Stimulated activated naive B cell treated with anti-CD40 and anti-IgM and Interleukin-4, amounts not matched to agents 10 μg/mL and 1 μg/mL and 100 μg/mL, for 72 hours (primary cell): ENCODE measurements at regions not wholly inside any gene's neighbourhood (a gene's known extent, or its start where the extent isn't known, plus 50 kb on each side); places are given as distances from the start of the nearest gene placed in this dataset.
"Not testable (repeated sequence)": the region's sequence is repeated elsewhere in the genome, so short reads cannot be mapped to it uniquely, and the experiment has no call there.

Experiments used
- ATAC-seq, 2 donors: fragments of 150-1000 bp; cut with Tn5 transposase; replicated peaks; 2 replicates each; pipeline ENCODE4 v1.10.0; 2021; ENCODE audit warnings: moderate library complexity in 1 of 2
- DNase-seq: peaks from one replicate; pipeline ENCODE4 v3.0.0; 2021
- H3K27ac Mint-ChIP-seq: one replicate; pipeline ENCODE4 v1.8.0; 2022; ENCODE audit warnings: mild to moderate bottlenecking, mixed read lengths
- H3K27me3 Mint-ChIP-seq, 2 donors: one replicate each; pipeline ENCODE4 v1.8.0; 2022; ENCODE audit warnings: mixed read lengths in 2 of 2
- H3K36me3 Mint-ChIP-seq, 2 donors: one replicate each; pipeline ENCODE4 v1.8.0; 2022; ENCODE audit warnings: mixed read lengths in 2 of 2, mild to moderate bottlenecking in 1 of 2
- H3K4me1 Mint-ChIP-seq, 2 donors: one replicate each; pipeline ENCODE4 v1.8.0; 2022; ENCODE audit warnings: mixed read lengths in 2 of 2, mild to moderate bottlenecking in 1 of 2
- H3K4me3 Mint-ChIP-seq, 2 donors: one replicate each; pipeline ENCODE4 v1.8.0; 2022; ENCODE audit warnings: mild to moderate bottlenecking in 2 of 2, mixed read lengths in 2 of 2, moderate library complexity in 1 of 2
- H3K9me3 Mint-ChIP-seq, 2 donors: one replicate each; pipeline ENCODE4 v1.8.0; 2022; ENCODE audit warnings: mixed read lengths in 2 of 2, mild to moderate bottlenecking in 1 of 2

DNA sequence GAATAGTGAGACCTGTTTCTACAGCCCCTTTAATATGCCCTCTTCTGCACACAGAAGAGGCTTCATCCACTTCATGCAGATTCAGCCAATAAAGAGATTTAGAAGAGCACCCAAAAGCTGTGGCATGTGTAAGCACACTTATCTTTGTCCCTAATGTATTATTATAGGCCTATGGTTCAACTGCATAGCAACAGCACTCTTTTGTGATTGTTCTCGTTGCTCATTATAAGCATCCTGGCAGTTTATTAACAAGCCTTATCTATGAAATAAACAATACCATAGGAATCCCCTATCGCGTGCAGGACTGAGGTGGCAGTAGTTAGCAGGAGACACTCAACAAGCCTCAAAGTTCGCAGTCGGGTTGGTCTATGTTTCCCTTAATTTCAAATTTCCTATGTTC is 138.5 kb upstream of the BEND6 start:
- no peak for DNase-seq
- H3K27me3 Mint-ChIP-seq = no peaks in the 10 kb centered on the region
- no peaks in the 10 kb centered on the region for H3K9me3 Mint-ChIP-seq
- no peak for ATAC-seq
- no peaks in the 10 kb centered on the region for H3K4me1 Mint-ChIP-seq
- H3K36me3 Mint-ChIP-seq = no peaks in the 10 kb centered on the region
- H3K4me3 Mint-ChIP-seq = no peak overlapping the region
- no peak overlapping the region for H3K27ac Mint-ChIP-seq

- H3K27ac Mint-ChIP-seq = no peak overlapping the region
- H3K27me3 Mint-ChIP-seq = no peaks in the 10 kb centered on the region
- no peaks in the 10 kb centered on the region for H3K36me3 Mint-ChIP-seq
- H3K9me3 Mint-ChIP-seq = no peaks in the 10 kb centered on the region
- no peaks in the 10 kb centered on the region for H3K4me1 Mint-ChIP-seq
- DNase-seq (no peak), ATAC-seq (no peak)
- no peak overlapping the region for H3K4me3 Mint-ChIP-seq
Observed at GRCh38 chr6:56815436-56815835, 139.5 kb upstream of the BEND6 start.

DNA sequence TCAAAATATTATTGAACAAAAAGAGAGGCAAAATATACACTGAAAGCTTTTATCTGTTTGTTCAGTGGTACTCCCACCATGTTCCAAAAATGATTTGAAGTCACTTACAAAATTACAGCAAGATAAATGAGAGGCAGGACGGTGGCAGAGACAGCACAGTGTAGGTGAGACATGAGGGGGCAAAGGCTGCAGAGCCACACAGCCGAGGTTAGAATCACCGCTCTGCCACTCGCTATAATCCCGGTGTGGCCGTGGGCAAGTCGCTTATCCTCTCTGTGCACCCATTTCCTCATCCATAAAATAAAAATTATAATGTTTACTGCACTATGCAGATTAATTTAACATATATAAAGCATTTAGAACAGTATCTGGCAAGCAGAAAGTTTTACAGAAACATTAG is 140.1 kb upstream of the BEND6 start:
- no peak for ATAC-seq
- H3K4me3 Mint-ChIP-seq = no peak overlapping the region
- no peaks in the 10 kb centered on the region for H3K27me3 Mint-ChIP-seq
- no peak overlapping the region for H3K27ac Mint-ChIP-seq
- no peaks in the 10 kb centered on the region for H3K4me1 Mint-ChIP-seq
- no peak for DNase-seq
- H3K36me3 Mint-ChIP-seq = no peaks in the 10 kb centered on the region
- no peaks in the 10 kb centered on the region for H3K9me3 Mint-ChIP-seq

DNA sequence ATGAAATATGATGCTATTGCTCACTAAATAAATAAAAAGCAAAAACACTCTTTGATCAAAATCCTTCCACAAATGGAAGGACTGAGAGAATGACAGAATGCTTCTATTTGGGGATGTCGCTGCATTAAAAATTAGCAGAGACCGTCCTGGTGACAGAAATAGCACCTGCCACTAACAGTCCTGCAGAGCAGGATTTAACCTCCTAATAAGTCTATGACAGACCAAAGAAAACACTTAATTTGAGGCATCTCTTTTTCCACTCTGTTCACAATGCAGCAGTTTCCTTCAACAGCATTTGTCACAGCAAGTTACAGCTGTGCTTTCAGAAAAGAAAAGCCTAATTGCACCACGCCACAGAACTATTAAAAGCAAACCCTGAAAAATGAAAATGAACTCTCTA is 140.6 kb upstream of the BEND6 start:
- H3K36me3 Mint-ChIP-seq = no peaks in the 10 kb centered on the region

GRCh38 chr6:56812851-56813250 is 142.1 kb upstream of the BEND6 start:
- H3K4me3 Mint-ChIP-seq = not testable (repeated sequence)

More for the DNA sequence above, 140.6 kb upstream of the BEND6 start:
- DNase-seq = no peak
- Mint-ChIP-seq H3K9me3 (no peaks in the 10 kb centered on the region), H3K27me3 (no peaks in the 10 kb centered on the region), H3K27ac (no peak overlapping the region), H3K4me1 (no peaks in the 10 kb centered on the region), H3K4me3 (no peak overlapping the region)
- no peak for ATAC-seq

GRCh38 chr6:56808871-56809359 is 146.0 kb upstream of the BEND6 start:
- H3K27ac Mint-ChIP-seq = no peak overlapping the region

More at GRCh38 chr6:56812851-56813250, 142.1 kb upstream of the BEND6 start:
- not testable (repeated sequence) for H3K27ac Mint-ChIP-seq, ATAC-seq, H3K27me3 Mint-ChIP-seq, H3K4me1 Mint-ChIP-seq, H3K9me3 Mint-ChIP-seq, DNase-seq, H3K36me3 Mint-ChIP-seq

GRCh38 chr6:56807989-56808337 is 146.9 kb upstream of the BEND6 start:
- Mint-ChIP-seq H3K9me3 (no peaks in the 10 kb centered on the region), H3K4me1 (no peaks in the 10 kb centered on the region), H3K27me3 (no peaks in the 10 kb centered on the region), H3K4me3 (no peak overlapping the region), H3K27ac (no peak overlapping the region), H3K36me3 (no peaks in the 10 kb centered on the region)
- ATAC-seq (no peak), DNase-seq (no peak)

More at GRCh38 chr6:56808871-56809359, 146.0 kb upstream of the BEND6 start:
- Mint-ChIP-seq H3K27me3 (no peaks in the 10 kb centered on the region), H3K9me3 (no peaks in the 10 kb centered on the region), H3K36me3 (no peaks in the 10 kb centered on the region), H3K4me3 (no peak overlapping the region), H3K4me1 (no peaks in the 10 kb centered on the region)
- ATAC-seq (no peak), DNase-seq (no peak)

- Mint-ChIP-seq H3K9me3 (no peaks in the 10 kb centered on the region), H3K4me3 (no peak overlapping the region), H3K4me1 (no peaks in the 10 kb centered on the region), H3K36me3 (no peaks in the 10 kb centered on the region), H3K27me3 (no peaks in the 10 kb centered on the region), H3K27ac (no peak overlapping the region)
- ATAC-seq (no peak), DNase-seq (no peak)
Observed at GRCh38 chr6:56807326-56807988, 147.4 kb upstream of the BEND6 start.

- no peaks in the 10 kb centered on the region for H3K4me1 Mint-ChIP-seq
- H3K36me3 Mint-ChIP-seq = no peaks in the 10 kb centered on the region
- DNase-seq (no peak), ATAC-seq (no peak)
- H3K27me3 Mint-ChIP-seq = no peaks in the 10 kb centered on the region
- no peak overlapping the region for H3K4me3 Mint-ChIP-seq
- no peak overlapping the region for H3K27ac Mint-ChIP-seq
- no peaks in the 10 kb centered on the region for H3K9me3 Mint-ChIP-seq
Observed at GRCh38 chr6:56806368-56806767, 148.5 kb upstream of the BEND6 start.

GRCh38 chr6:56804996-56805395 is 149.9 kb upstream of the BEND6 start:
- H3K27ac Mint-ChIP-seq = no peak overlapping the region
- H3K36me3 Mint-ChIP-seq = no peaks in the 10 kb centered on the region
- DNase-seq (no peak), ATAC-seq (no peak)
- no peak overlapping the region for H3K4me3 Mint-ChIP-seq
- no peaks in the 10 kb centered on the region for H3K9me3 Mint-ChIP-seq
- H3K4me1 Mint-ChIP-seq = no peaks in the 10 kb centered on the region
- H3K27me3 Mint-ChIP-seq = no peaks in the 10 kb centered on the region

DNA sequence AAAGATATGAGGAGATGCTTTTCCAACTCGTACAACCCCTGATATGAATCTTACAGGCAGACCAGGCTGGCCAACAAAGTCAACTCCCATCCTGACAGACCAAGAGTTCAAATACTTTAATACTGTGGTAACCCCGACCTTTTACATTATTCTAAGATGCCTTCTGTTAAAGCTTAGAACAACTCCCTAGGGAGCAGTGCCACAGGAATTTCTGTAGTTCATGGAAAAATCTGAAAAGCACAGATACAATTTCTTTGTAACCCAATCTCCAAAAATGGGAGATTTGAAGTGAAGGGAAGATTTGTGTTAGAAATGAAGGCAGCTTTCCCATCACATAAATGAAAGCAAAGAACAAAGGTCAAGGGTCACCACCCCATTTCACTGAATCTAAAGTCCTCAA is 151.3 kb upstream of the BEND6 start:
- Mint-ChIP-seq H3K27ac (no peak overlapping the region), H3K4me3 (no peak overlapping the region), H3K9me3 (no peaks in the 10 kb centered on the region), H3K36me3 (no peaks in the 10 kb centered on the region), H3K27me3 (no peaks in the 10 kb centered on the region), H3K4me1 (no peaks in the 10 kb centered on the region)
- no peak for ATAC-seq
- no peak for DNase-seq

DNA sequence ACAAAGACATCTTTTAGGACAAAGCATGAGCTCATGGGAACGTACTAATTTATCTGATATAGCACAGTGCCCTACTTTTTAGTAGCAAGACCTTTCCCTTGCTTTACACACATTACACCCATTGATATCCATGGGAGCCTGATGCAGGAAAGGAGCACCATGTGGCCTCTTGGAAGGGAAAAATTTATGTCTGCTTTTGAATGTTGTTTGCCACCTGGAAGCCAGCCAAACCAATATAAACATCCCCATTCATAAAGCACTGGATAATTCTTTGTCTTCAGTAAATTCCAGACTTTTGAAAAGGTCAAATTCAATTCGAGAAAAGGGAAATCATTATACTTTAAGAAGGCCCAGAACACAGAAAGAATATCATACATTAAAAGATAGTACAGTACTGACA is 152.3 kb upstream of the BEND6 start:
- ATAC-seq (no peak), DNase-seq (no peak)
- Mint-ChIP-seq H3K27ac (no peak overlapping the region), H3K36me3 (no peaks in the 10 kb centered on the region), H3K27me3 (no peaks in the 10 kb centered on the region), H3K9me3 (no peaks in the 10 kb centered on the region), H3K4me1 (no peaks in the 10 kb centered on the region), H3K4me3 (no peak overlapping the region)

DNA sequence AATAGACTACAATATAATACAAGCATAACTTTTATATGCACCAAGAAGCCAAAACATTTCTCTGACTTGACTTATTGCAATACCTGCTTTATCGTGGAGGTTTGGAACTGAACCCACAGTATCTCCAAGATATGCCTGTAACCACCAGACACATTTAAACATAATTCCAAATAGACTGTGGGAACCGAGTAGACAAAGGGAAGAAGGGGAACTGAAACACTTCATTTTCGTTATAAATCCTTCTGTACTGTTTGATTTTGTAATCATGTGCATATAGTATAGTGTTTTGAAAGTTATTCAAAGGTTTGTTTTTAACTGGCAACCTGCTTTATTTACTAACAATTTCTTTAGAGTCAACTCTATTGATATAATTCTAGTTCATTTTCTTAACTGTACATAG is 154.9 kb upstream of the BEND6 start:
- ATAC-seq = no peak
- H3K27me3 Mint-ChIP-seq = no peaks in the 10 kb centered on the region
- H3K4me1 Mint-ChIP-seq = no peaks in the 10 kb centered on the region
- H3K36me3 Mint-ChIP-seq = no peaks in the 10 kb centered on the region
- no peak overlapping the region for H3K4me3 Mint-ChIP-seq
- no peak for DNase-seq
- no peak overlapping the region for H3K27ac Mint-ChIP-seq
- no peaks in the 10 kb centered on the region for H3K9me3 Mint-ChIP-seq

- ATAC-seq (no peak), DNase-seq (no peak)
- no peaks in the 10 kb centered on the region for H3K36me3 Mint-ChIP-seq
- H3K9me3 Mint-ChIP-seq = no peaks in the 10 kb centered on the region
- no peak overlapping the region for H3K27ac Mint-ChIP-seq
- no peak overlapping the region for H3K4me3 Mint-ChIP-seq
- no peaks in the 10 kb centered on the region for H3K27me3 Mint-ChIP-seq
- no peaks in the 10 kb centered on the region for H3K4me1 Mint-ChIP-seq
Observed at GRCh38 chr6:56798163-56798562, 155.5 kb upstream of the DST start.

GRCh38 chr6:56796196-56796532 is 153.5 kb upstream of the DST start:
- H3K4me1 Mint-ChIP-seq = no peaks in the 10 kb centered on the region
- no peak for ATAC-seq
- H3K27ac Mint-ChIP-seq = no peak overlapping the region
- no peak for DNase-seq
- H3K27me3 Mint-ChIP-seq = peaks cover 0 to 6% of the 10 kb centered on the region in 2 donors
- no peaks in the 10 kb centered on the region for H3K36me3 Mint-ChIP-seq
- no peaks in the 10 kb centered on the region for H3K9me3 Mint-ChIP-seq
- no peak overlapping the region for H3K4me3 Mint-ChIP-seq
